Endothelial cell of umbilical vein (primary cell): ENCODE measurements at regions not wholly inside any gene's neighbourhood (a gene's known extent, or its start where the extent isn't known, plus 50 kb on each side); places are given as distances from the start of the nearest gene placed in this dataset.
A peak's percentile ranks its signal among the peaks of the same experiment; 100 is the strongest.

ENCODE experiments used
- BruUV-seq: library from RNA; stranded (reverse); fragments of 400-500 nt; replicated peaks from 2 replicates; lab custom pipeline; 2021; lab: Mats Ljungman, UMichigan
- CTCF ChIA-PET: fragments of 300-600, 350-600 bp; sonication (Branson Sonifier 250); formaldehyde crosslinking; loops from one replicate; lab custom pipeline; 2021; ENCODE audit warnings: antibody characterized with exemption, inconsistent platforms; lab: Charles Lee
- POLR2A ChIA-PET: fragments of 300-600, 350-600 bp; sonication (Branson Sonifier 250); formaldehyde crosslinking; loops from one replicate; lab custom pipeline; 2021; ENCODE audit warnings: antibody characterized with exemption, inconsistent platforms; lab: Charles Lee
- DNase-seq: peaks from one replicate; pipeline ENCODE4 v3.0.0-alpha.2; 2011; ENCODE audit warnings: low read depth, low spot score
- FAIRE-seq: peaks from 2 replicates; lab custom pipeline; 2011; peaks lifted over from hg19 to GRCh38; lab: Jason Lieb, UNC
- H2AFZ ChIP-seq: 2 replicates; pipeline ENCODE4 v1.6.0; 2012; ENCODE audit warnings: low read depth, low read length, control low read depth, inconsistent platforms
- H3K27ac ChIP-seq: 2 replicates; pipeline ENCODE4 v1.5.1; 2011; ENCODE audit warnings: low read depth, mild to moderate bottlenecking, control low read depth, low read length, moderate library complexity; ENCODE audit not compliant: insufficient read depth
- H3K27me3 ChIP-seq, 2 experiments: 2 replicates each; pipeline versions ENCODE4 v1.6.0 to v1.6.1; 2011; ENCODE audit warnings: low read length in 2 of 2, mixed read lengths in 1 of 2; ENCODE audit not compliant: control insufficient read depth in 2 of 2, insufficient read depth in 2 of 2
- H3K36me3 ChIP-seq, 2 experiments: 2 replicates in 1 of 2; 3 replicates in 1 of 2; pipeline ENCODE4 v1.5.1; 2011; ENCODE audit warnings: low read length in 2 of 2, mild to moderate bottlenecking in 1 of 2, moderate library complexity in 1 of 2; ENCODE audit not compliant: control insufficient read depth in 2 of 2, insufficient read depth in 2 of 2; ENCODE audit errors: extremely low read depth in 1 of 2
- H3K4me1 ChIP-seq: 3 replicates; pipeline ENCODE4 v1.5.1; 2011; ENCODE audit warnings: mild to moderate bottlenecking, low read length; ENCODE audit not compliant: control insufficient read depth, insufficient read depth; ENCODE audit errors: extremely low read depth
- H3K4me2 ChIP-seq: 2 replicates; pipeline ENCODE4 v1.6.1; 2011; ENCODE audit warnings: low read length, control low read depth, mixed read lengths; ENCODE audit not compliant: insufficient read depth
- H3K4me3 ChIP-seq, 3 experiments: fragments of 200-600 bp in 1 of 3; sonication (generic), shearing (Covaris generic) in 1 of 3; replicated peaks in 1 of 3; 2 replicates each; pipeline ENCODE4 v1.5.1; 2011 to 2016; ENCODE audit warnings: control low read depth in 3 of 3, low read length in 3 of 3, mild to moderate bottlenecking in 2 of 3, inconsistent platforms in 1 of 3, low read depth in 1 of 3, moderate library complexity in 1 of 3; ENCODE audit not compliant: insufficient read depth in 1 of 3
- H3K79me2 ChIP-seq: 2 replicates; pipeline ENCODE4 v1.6.0; 2012; ENCODE audit warnings: low read length, inconsistent platforms; ENCODE audit not compliant: control insufficient read depth, insufficient read depth
- H3K9ac ChIP-seq: replicated peaks from 2 replicates; pipeline ENCODE3; 2011; ENCODE audit warnings: low read length, control low read depth; ENCODE audit not compliant: insufficient read depth; ENCODE audit errors: extremely low read depth
- H3K9me1 ChIP-seq: replicated peaks from 3 replicates; pipeline ENCODE4 v1.6.0; 2011; ENCODE audit warnings: mild to moderate bottlenecking, low read length; ENCODE audit not compliant: control insufficient read depth, insufficient read depth; ENCODE audit errors: extremely low read depth
- H3K9me3 ChIP-seq: replicated peaks from 2 replicates; pipeline ENCODE4 v1.5.1; 2012; ENCODE audit warnings: low read length, inconsistent platforms; ENCODE audit not compliant: control insufficient read depth, insufficient read depth
- H4K20me1 ChIP-seq: replicated peaks from 2 replicates; pipeline ENCODE3; 2011; ENCODE audit warnings: mild to moderate bottlenecking, low read length; ENCODE audit not compliant: control insufficient read depth, insufficient read depth; ENCODE audit errors: extremely low read depth
- CTCF ChIP-seq, 2 donors: IDR thresholded peaks; 1 replicate in 1 of 2; 2 replicates in 1 of 2; pipeline ENCODE4 v1.5.1; 2011; ENCODE audit warnings: low read length in 2 of 2, mild to moderate bottlenecking in 2 of 2, moderate library complexity in 2 of 2, control low read depth in 1 of 2, inconsistent platforms in 1 of 2, low read depth in 1 of 2; ENCODE audit not compliant: insufficient read depth in 1 of 2; ENCODE audit errors: extremely low read depth in 1 of 2
- EZH2 ChIP-seq: IDR thresholded peaks from 2 replicates; pipeline ENCODE4 v1.6.1; 2012; ENCODE audit warnings: borderline replicate concordance, low read depth, mild to moderate bottlenecking, moderate library complexity, low read length, inconsistent platforms; ENCODE audit not compliant: severe bottlenecking
- FOS ChIP-seq: IDR thresholded peaks from 2 replicates; pipeline ENCODE4 v1.6.1; 2011; ENCODE audit warnings: mild to moderate bottlenecking, low read length, moderate library complexity, borderline replicate concordance; ENCODE audit not compliant: insufficient read depth
- GATA2 ChIP-seq: IDR thresholded peaks from 2 replicates; pipeline ENCODE4 v1.7.0; 2011; ENCODE audit warnings: low read depth, mild to moderate bottlenecking, moderate library complexity, mixed read lengths, low read length; ENCODE audit not compliant: insufficient read length, insufficient read depth
- JUN ChIP-seq: IDR thresholded peaks from 2 replicates; pipeline ENCODE4 v1.6.1; 2011; ENCODE audit warnings: borderline replicate concordance, low read depth; ENCODE audit not compliant: insufficient read length, insufficient read depth
- MAX ChIP-seq: IDR thresholded peaks from 2 replicates; pipeline ENCODE4 v1.6.1; 2011; ENCODE audit not compliant: insufficient read depth, insufficient read length
- MYC ChIP-seq: IDR thresholded peaks from one replicate; pipeline ENCODE4 v1.6.1; 2011; ENCODE audit warnings: mild to moderate bottlenecking, low read depth, low read length
- POLR2A ChIP-seq: IDR thresholded peaks from 2 replicates; pipeline ENCODE4 v1.6.1; 2012; ENCODE audit warnings: low read depth, mild to moderate bottlenecking, control low read depth, low read length
- POLR2AphosphoS5 ChIP-seq: IDR thresholded peaks from 2 replicates; pipeline ENCODE4 v1.6.1; 2012; ENCODE audit warnings: low read depth, mild to moderate bottlenecking, control low read depth, low read length, moderate library complexity; ENCODE audit not compliant: insufficient read depth
- dilution Hi-C: fragments of 300-500 bp; cut with MboI; formaldehyde crosslinking; loops from one replicate; pipeline ENCODE4 v1.15.0; 2019; ENCODE audit warnings: low sequenced_read_pairs; ENCODE audit not compliant: extremely low pct_ligation_motif_present
- intact Hi-C: fragments of 100-400 bp; cut with micrococcal nuclease; formaldehyde crosslinking; loops from one replicate; pipeline ENCODE4 v1.10.0; 2022

GRCh38 chr12:13275241-13276085 is 78.9 kb downstream of the EMP1 start:
- TF ChIP-seq CTCF (IDR thresholded peaks at IDR 0.05; ENCODE audit: extremely low read depth in 1 of 2, insufficient read depth in 1 of 2, low read depth in 1 of 2, low read length in 2 of 2) (no peak), JUN (no peak), FOS (no peak)
- no peak for FAIRE-seq
- intact Hi-C loops, result loop anchor here (5.0 kb wide), 2 partner anchors 87 to 892 kb away; no protein-coding TSS in a partner anchor
- DNase-seq, result peak; percentile 86
- no peaks in the 10 kb centered on the region for H3K4me1 ChIP-seq
- no peaks in the 10 kb centered on the region for H3K9me1 ChIP-seq
- H3K9me3 ChIP-seq, result no peaks in the 10 kb centered on the region
- no peaks in the 10 kb centered on the region for H3K79me2 ChIP-seq
- no peak overlapping the region for H3K4me3 ChIP-seq
- CTCF ChIA-PET, result interaction anchor here (1.0 to 3.8 kb wide), 5 partner anchors 20 to 892 kb away, joined by 3 to 29 read pairs (median 5); no protein-coding TSS in a partner anchor
- BruUV-seq, result no TSS peak
- no peaks in the 10 kb centered on the region for H4K20me1 ChIP-seq
- dilution Hi-C loops, result no loop called here
- H3K36me3 ChIP-seq, result no peaks in the 10 kb centered on the region
- H3K27ac ChIP-seq, result no peak overlapping the region
- H3K9ac ChIP-seq, result no peak overlapping the region
- POLR2A ChIA-PET, result no interaction called here
- no peak overlapping the region for H3K4me2 ChIP-seq
- H2AFZ ChIP-seq, result no peak overlapping the region
- peaks cover 34% of the 10 kb centered on the region in 2 experiments for H3K27me3 ChIP-seq

GRCh38 chr12:13273850-13274249 is 77.3 kb downstream of the EMP1 start:
- FAIRE-seq, result no peak
- no peak for DNase-seq
- H3K27ac ChIP-seq, result no peak overlapping the region
- no peak overlapping the region for H3K4me3 ChIP-seq
- no peak overlapping the region for H2AFZ ChIP-seq
- H3K9me3 ChIP-seq, result no peaks in the 10 kb centered on the region
- no peaks in the 10 kb centered on the region for H3K4me1 ChIP-seq
- dilution Hi-C loops, result no loop called here
- intact Hi-C loops, result no loop called here
- POLR2A ChIA-PET, result no interaction called here
- peaks cover 23 to 34% of the 10 kb centered on the region in 2 experiments for H3K27me3 ChIP-seq
- H3K79me2 ChIP-seq, result no peaks in the 10 kb centered on the region
- H3K9ac ChIP-seq, result no peak overlapping the region
- CTCF ChIA-PET, result interaction anchor here (2.1 to 3.8 kb wide), 2 partner anchors 19 to 262 kb away, joined by 5 to 29 read pairs; no protein-coding TSS in a partner anchor
- TF ChIP-seq EZH2 (no peak), FOS (no peak), JUN (no peak), MAX (no peak), POLR2AphosphoS5 (no peak), POLR2A (no peak), MYC (no peak), GATA2 (no peak), CTCF (IDR thresholded peaks at IDR 0.05; ENCODE audit: extremely low read depth in 1 of 2, insufficient read depth in 1 of 2, low read depth in 1 of 2, low read length in 2 of 2) (no peak)
- no peaks in the 10 kb centered on the region for H3K36me3 ChIP-seq
- H3K9me1 ChIP-seq, result no peaks in the 10 kb centered on the region
- no peak overlapping the region for H3K4me2 ChIP-seq
- no TSS peak for BruUV-seq
- H4K20me1 ChIP-seq, result no peaks in the 10 kb centered on the region
